GM19240 (cell line): ENCODE measurements at regions not wholly inside any gene's neighbourhood (a gene's known extent, or its start where the extent isn't known, plus 50 kb on each side); places are given as distances from the start of the nearest gene placed in this dataset.
"Not testable (repeated sequence)": the region's sequence is repeated elsewhere in the genome, so short reads cannot be mapped to it uniquely, and the experiment has no call there.

Source experiments
- DNase-seq: peaks from one replicate; pipeline ENCODE4 v3.0.0; 2011; ENCODE audit warnings: low spot score; ENCODE audit not compliant: insufficient read length

DNA sequence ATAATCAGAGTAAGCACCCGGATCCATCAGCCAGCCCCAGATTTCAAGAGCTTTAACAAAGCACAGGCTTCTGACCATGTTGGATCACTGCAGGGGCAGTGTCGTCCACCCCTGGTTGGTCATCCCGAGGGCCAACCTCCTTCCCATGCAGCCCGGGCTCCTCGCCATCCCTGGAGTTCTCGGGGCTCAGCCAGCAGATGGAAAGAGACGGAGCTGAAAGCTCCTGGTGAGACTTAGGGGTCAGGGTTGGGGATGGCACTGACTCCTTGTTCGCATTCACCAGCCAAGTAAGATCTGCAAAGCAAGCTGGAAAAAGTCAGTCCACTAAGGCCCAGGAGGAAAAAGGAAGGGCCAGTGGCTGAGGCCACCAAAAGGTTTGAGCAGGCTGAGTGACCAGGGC is 888.9 kb downstream of the BRD1 start:
- no peak for DNase-seq

DNA sequence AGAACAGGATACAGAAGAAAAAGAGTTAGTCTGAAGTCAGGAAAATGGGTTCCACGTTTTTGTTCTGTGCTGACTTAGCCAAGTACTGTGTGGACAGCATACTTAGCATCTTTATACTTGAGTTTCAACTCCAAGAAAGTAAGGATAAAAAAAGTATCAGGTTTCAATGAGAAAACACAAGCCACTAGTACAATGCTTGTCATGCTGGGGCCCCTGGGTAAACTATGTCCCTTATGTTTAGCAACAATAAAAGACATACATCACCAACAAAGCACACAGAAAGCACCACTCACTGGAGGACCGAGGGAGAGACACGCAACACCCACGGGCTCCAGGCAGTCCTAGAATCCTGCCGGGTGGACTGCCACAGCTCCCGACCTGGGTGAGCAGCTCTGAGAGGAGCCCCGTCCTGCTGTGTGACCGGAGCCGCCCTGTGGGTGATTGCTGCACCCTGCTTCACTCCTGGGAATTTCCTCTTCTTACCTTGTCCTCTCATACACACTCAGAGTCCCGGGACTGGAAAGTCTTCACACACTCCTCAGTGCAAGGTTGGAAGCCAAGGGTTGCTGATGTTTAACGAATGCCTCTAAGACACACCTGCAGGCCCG is 890.5 kb downstream of the BRD1 start:
- no peak for DNase-seq

GRCh38 chr22:48936391-48936790 is 891.3 kb downstream of the BRD1 start:
- no peak for DNase-seq

DNA sequence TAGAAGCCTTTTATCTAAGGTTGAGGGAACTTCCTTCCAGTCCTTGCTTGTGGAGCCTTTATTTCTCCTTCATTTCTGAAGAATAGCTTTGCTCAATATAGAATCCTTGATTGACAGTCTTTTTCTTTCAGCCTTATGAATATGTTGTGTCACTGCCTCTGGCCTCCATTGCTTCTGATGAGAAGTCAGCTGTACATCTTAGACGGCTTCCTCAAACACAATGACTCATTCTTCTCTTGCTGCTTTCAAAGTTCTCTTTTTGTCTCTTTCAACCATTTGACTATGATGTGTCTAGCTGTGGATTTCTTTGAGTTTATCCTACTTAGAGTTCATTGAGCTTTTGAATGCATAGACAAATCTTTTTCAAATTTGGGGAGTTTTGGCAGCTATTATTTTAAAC is 893.2 kb downstream of the BRD1 start:
- DNase-seq: no peak

GRCh38 chr22:48931452-48931851 is 896.2 kb downstream of the BRD1 start:
- DNase-seq: no peak

GRCh38 chr22:48929276-48929790 is 898.3 kb downstream of the BRD1 start:
- no peak for DNase-seq

DNA sequence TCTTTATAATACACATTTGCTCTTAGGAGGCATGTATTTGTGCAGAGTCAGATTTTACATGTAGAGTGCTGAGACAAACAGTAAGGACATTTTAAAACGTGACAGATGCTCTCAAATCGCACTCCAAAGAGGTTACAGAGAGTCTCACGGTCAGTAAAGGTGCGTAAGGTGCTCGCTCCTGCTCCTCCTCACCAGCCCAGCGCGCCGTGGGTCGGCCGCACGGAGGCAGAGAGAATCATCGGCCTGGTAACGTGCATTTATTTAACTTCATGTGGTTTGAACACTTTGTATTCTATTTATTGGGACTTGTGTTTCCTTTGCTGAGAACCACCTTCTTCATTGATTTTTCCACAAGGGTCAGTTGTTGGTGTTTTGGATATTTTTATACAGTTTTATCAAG is 900.1 kb downstream of the BRD1 start:
- no peak for DNase-seq

DNA sequence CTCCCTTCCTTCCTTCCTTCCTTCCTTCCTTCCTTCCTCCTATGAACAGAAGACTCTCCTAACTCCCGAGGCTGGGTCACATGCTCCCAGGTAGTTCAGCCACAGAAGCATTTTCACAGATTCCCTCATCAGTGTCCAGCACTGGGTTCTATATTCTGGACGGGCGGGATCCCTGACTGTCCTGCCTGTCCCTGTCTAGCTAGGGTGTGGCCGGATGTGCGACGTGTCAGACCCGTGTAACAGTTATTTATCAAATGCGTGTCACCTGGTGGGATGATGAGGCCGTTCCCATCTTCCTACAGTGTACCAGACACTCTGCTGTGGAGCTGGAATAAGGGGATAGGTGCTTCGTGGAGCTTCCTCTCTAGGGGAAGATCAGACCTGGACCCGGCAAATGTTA is 901.0 kb downstream of the BRD1 start:
- no peak for DNase-seq

GRCh38 chr22:48926136-48926535 is 901.5 kb downstream of the BRD1 start:
- DNase-seq: no peak

DNA sequence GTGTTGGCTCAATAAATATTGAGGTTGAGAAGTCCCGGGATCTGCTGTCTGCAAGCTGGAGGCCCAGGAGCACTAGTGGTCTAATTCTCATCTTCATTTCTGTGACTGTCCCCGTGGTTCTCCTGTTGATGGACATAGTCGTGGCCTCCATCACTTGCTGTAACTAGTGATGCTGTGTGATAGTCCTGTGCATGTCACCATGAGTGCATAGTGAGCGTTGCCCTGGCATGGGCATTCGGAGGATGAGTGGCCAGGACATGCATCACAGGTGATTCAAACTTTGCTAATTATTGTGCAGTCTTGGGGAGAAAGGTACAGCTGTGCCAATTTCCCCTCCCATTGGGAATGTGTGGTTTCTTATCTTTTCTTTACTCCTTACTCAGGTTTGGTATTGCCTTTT is 902.2 kb downstream of the BRD1 start:
- no peak for DNase-seq

DNA sequence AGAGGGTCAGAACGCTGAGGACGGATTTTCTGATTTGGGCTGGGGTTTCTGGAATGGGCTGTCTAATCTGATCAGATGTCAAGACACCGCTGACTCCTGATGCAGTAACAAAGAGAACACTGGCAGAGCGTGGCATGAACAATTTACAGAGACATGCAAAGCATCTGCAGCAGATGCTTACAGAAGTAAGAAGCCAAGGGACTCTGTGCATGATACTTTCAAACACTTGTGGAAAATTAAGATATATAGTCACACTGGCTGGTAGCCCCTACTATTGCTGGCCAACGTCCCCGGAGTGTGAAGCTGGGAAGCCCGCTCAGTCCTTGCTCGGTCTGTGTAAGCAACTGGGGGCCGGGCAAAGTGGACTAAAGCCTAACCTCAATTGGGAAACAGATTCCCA is 903.7 kb downstream of the BRD1 start:
- no peak for DNase-seq

DNA sequence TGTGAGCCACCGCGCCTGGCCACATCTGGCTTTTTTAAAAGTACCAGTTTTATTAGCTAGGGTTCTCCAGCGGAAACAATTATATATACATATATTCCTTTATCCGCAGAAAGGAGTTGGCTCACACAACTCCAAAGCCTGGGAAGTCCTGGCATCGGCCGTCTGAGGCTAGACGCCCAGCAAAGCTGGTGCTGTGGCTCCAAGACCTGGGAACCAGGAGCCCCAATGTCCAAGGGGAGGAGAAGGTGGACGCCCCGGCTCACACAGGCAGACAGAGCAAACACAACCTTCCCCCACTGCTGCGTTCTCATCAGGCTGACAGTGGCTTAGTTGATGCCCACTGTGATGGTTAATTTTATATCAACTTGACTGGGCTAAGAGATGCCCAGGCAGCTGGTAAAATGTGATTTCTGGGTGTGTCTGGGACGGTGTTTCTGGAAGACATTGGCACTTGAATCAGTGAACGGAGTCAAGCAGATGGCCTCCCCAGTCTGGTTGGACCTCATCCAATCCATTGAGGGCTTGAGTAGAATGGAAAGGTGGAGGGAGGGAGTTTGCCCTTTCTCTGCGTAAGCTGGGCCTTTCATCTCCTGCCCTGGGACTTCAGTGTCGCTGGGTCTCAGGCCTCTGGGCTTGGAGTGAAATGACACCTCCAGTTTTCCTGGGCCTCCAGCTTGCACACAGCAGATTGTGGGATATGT is 904.4 kb downstream of the BRD1 start:
- no peak for DNase-seq

DNA sequence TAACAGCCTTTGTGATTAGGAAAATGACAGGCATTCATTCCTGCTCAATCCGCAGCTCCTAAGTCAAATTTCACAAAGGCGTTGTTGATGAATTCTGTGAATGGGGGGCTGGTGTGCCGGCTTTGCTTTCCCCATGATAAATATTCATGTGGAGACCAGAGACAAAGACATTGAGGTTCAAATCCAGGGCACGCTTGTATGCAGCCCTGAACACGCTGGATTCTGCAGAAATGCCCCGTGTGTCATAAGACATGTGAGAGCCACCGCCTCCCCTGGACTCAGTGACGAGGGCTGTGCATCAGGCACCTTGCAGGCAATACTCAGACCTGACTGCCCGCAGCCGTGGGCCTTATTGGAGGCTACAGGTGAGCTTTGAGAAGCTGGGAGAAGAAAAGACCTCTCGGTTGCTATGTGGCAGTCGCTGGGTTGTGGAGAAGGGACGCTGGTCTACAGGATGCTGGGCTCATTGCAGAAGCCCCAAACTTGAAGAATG is 906.2 kb downstream of the BRD1 start:
- no peak for DNase-seq

GRCh38 chr22:48920776-48921241 is 906.9 kb downstream of the BRD1 start:
- DNase-seq: no peak

GRCh38 chr22:48919851-48920589 is 907.7 kb downstream of the BRD1 start:
- DNase-seq: no peak

- DNase-seq: no peak
These were observed 908.5 kb downstream of the BRD1 start for GRCh38 chr22:48919187-48919590.

DNA sequence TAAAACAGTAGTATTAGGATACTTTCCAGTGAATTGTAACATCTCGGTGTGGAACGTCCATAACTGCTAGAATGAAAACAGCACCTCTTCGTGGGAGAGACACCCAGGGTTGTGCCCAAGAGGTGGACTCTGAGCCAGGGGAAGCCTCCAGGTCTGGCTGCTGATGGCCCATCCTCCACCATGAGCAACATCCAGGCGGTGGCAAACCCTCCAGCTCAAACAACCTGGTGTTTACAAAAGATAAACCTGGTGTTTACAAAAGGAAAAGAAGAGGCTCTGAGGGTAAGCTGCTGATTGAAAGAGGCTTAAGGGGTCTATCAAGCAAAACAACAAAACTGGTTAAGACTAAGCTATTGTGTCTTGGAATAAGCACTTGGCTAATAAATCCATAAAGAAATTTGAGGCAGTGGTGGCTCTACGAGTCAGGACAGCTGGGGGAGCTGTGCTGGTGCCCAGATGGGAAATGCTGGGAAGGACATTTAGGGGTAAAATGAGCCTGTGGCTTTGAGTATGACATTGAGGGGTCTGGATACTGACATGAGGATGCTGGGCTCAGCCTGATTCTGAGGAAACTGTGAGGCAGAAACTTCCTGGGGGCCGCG is 909.0 kb downstream of the BRD1 start:
- DNase-seq: no peak

- DNase-seq: not testable (repeated sequence)
These were observed 915.2 kb downstream of the BRD1 start for GRCh38 chr22:48912356-48913066.

GRCh38 chr22:48911647-48912046 is 916.0 kb downstream of the BRD1 start:
- DNase-seq: not testable (repeated sequence)

- DNase-seq: not testable (repeated sequence)
These were observed 916.6 kb downstream of the BRD1 start for GRCh38 chr22:48911067-48911466.

GRCh38 chr22:48908547-48908946 is 919.1 kb downstream of the BRD1 start:
- no peak for DNase-seq
